Calu3 (cell line): ENCODE measurements at regions not wholly inside any gene's neighbourhood (a gene's known extent, or its start where the extent isn't known, plus 50 kb on each side); places are given as distances from the start of the nearest gene placed in this dataset.

Source experiments
- BruUV-seq: library from RNA; stranded (reverse); fragments of 400-500 nt; replicated peaks from 2 replicates; lab custom pipeline; 2021; lab: Mats Ljungman, UMichigan
- CTCF ChIA-PET: fragments of 300-600 bp; sonication (Branson Sonifier 250); formaldehyde crosslinking; loops from one replicate; lab custom pipeline; 2022; ENCODE audit warnings: antibody characterized with exemption; lab: Charles Lee
- DNase-seq: peaks from one replicate; pipeline ENCODE4 v3.0.0; 2022
- H3K27ac Mint-ChIP-seq: one replicate; pipeline ENCODE4 v1.8.0; 2022; ENCODE audit warnings: mixed read lengths; ENCODE audit not compliant: unreplicated experiment
- H3K27me3 Mint-ChIP-seq: one replicate; pipeline ENCODE4 v1.8.0; 2022; ENCODE audit warnings: mixed read lengths; ENCODE audit not compliant: unreplicated experiment
- H3K36me3 Mint-ChIP-seq: one replicate; pipeline ENCODE4 v1.8.0; 2022; ENCODE audit warnings: mild to moderate bottlenecking, moderate library complexity, mixed read lengths; ENCODE audit not compliant: insufficient read depth, unreplicated experiment
- H3K4me1 Mint-ChIP-seq: one replicate; pipeline ENCODE4 v1.8.0; 2022; ENCODE audit warnings: mild to moderate bottlenecking, low read depth, mixed read lengths; ENCODE audit not compliant: unreplicated experiment
- H3K4me3 Mint-ChIP-seq: one replicate; pipeline ENCODE4 v1.8.0; 2022; ENCODE audit warnings: mild to moderate bottlenecking, low read depth, moderate library complexity, mixed read lengths; ENCODE audit not compliant: unreplicated experiment
- H3K9me3 Mint-ChIP-seq: one replicate; pipeline ENCODE4 v1.8.0; 2022; ENCODE audit warnings: low read depth, mixed read lengths; ENCODE audit not compliant: unreplicated experiment
- intact Hi-C: fragments of 100-400 bp; cut with micrococcal nuclease; formaldehyde crosslinking; loops from one replicate; pipeline ENCODE4 v1.10.0; 2022; ENCODE audit not compliant: unreplicated experiment
- TF ChIP-seq, protein P1 (sequence below): fragments of 200-600 bp; IDR thresholded peaks from one replicate; pipeline ENCODE4 v1.8.0; 2022; ENCODE audit warnings: antibody characterized with exemption; ENCODE audit not compliant: unreplicated experiment

GRCh38 chr9:120186276-120186675 lies 393.7 kb downstream of the CDK5RAP2 start:
- TF ChIP-seq, protein P1, sequence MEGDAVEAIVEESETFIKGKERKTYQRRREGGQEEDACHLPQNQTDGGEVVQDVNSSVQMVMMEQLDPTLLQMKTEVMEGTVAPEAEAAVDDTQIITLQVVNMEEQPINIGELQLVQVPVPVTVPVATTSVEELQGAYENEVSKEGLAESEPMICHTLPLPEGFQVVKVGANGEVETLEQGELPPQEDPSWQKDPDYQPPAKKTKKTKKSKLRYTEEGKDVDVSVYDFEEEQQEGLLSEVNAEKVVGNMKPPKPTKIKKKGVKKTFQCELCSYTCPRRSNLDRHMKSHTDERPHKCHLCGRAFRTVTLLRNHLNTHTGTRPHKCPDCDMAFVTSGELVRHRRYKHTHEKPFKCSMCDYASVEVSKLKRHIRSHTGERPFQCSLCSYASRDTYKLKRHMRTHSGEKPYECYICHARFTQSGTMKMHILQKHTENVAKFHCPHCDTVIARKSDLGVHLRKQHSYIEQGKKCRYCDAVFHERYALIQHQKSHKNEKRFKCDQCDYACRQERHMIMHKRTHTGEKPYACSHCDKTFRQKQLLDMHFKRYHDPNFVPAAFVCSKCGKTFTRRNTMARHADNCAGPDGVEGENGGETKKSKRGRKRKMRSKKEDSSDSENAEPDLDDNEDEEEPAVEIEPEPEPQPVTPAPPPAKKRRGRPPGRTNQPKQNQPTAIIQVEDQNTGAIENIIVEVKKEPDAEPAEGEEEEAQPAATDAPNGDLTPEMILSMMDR = no peak
- H3K27me3 Mint-ChIP-seq = peaks cover 64% of the 10 kb centered on the region
- no peak overlapping the region for H3K4me3 Mint-ChIP-seq
- H3K36me3 Mint-ChIP-seq = no peaks in the 10 kb centered on the region
- H3K9me3 Mint-ChIP-seq = no peaks in the 10 kb centered on the region
- no peaks in the 10 kb centered on the region for H3K4me1 Mint-ChIP-seq
- no TSS peak for BruUV-seq
- CTCF ChIA-PET = no interaction called here
- H3K27ac Mint-ChIP-seq = no peak overlapping the region
- intact Hi-C loops = no loop called here
- no peak for DNase-seq

- peaks cover 50% of the 10 kb centered on the region for H3K27me3 Mint-ChIP-seq
- CTCF ChIA-PET = no interaction called here
- no peak overlapping the region for H3K27ac Mint-ChIP-seq
- DNase-seq = no peak
- no peaks in the 10 kb centered on the region for H3K36me3 Mint-ChIP-seq
- intact Hi-C loops = no loop called here
- BruUV-seq = no TSS peak
- TF ChIP-seq, protein P1 = no peak
- H3K4me3 Mint-ChIP-seq = no peak overlapping the region
- no peaks in the 10 kb centered on the region for H3K4me1 Mint-ChIP-seq
- H3K9me3 Mint-ChIP-seq = no peaks in the 10 kb centered on the region
These were observed 395.7 kb downstream of the CDK5RAP2 start for GRCh38 chr9:120184266-120184665.

GRCh38 chr9:120183615-120184014 lies 396.4 kb downstream of the CDK5RAP2 start:
- no peak for DNase-seq
- intact Hi-C loops = no loop called here
- no peaks in the 10 kb centered on the region for H3K4me1 Mint-ChIP-seq
- no peaks in the 10 kb centered on the region for H3K9me3 Mint-ChIP-seq
- BruUV-seq = no TSS peak
- CTCF ChIA-PET = no interaction called here
- no peak overlapping the region for H3K4me3 Mint-ChIP-seq
- TF ChIP-seq, protein P1 = no peak
- H3K36me3 Mint-ChIP-seq = no peaks in the 10 kb centered on the region
- H3K27me3 Mint-ChIP-seq = peaks cover 45% of the 10 kb centered on the region
- H3K27ac Mint-ChIP-seq = no peak overlapping the region

- DNase-seq = no peak
- Mint-ChIP-seq H3K4me3 (no peak overlapping the region), H3K4me1 (no peaks in the 10 kb centered on the region), H3K27ac (no peak overlapping the region), H3K27me3 (peaks cover 29% of the 10 kb centered on the region), H3K36me3 (no peaks in the 10 kb centered on the region), H3K9me3 (no peaks in the 10 kb centered on the region)
- CTCF ChIA-PET = no interaction called here
- intact Hi-C loops = no loop called here
- TF ChIP-seq, protein P1 = no peak
- BruUV-seq = no TSS peak
These were observed 398.0 kb downstream of the CDK5RAP2 start for GRCh38 chr9:120182011-120182410.

- no peaks in the 10 kb centered on the region for H3K9me3 Mint-ChIP-seq
- CTCF ChIA-PET = no interaction called here
- BruUV-seq = no TSS peak
- H3K4me1 Mint-ChIP-seq = no peaks in the 10 kb centered on the region
- TF ChIP-seq, protein P1 = no peak
- no peak overlapping the region for H3K27ac Mint-ChIP-seq
- H3K27me3 Mint-ChIP-seq = peaks cover 9% of the 10 kb centered on the region
- no peak for DNase-seq
- H3K4me3 Mint-ChIP-seq = no peak overlapping the region
- no peaks in the 10 kb centered on the region for H3K36me3 Mint-ChIP-seq
- intact Hi-C loops = no loop called here
These were observed 402.8 kb downstream of the CDK5RAP2 start for GRCh38 chr9:120177121-120177520.
